ENCODE measurements at regions not wholly inside any gene's neighbourhood (a gene's known extent, or its start where the extent isn't known, plus 50 kb on each side); places are given as distances from the start of the nearest gene placed in this dataset.

- no peaks in the 10 kb centered on the region for H3K36me3 Mint-ChIP-seq (ENCODE audit: low read depth)
- no peaks in the 10 kb centered on the region for H3K27me3 Mint-ChIP-seq
- H3K4me1 Mint-ChIP-seq = no peaks in the 10 kb centered on the region
- no peak overlapping the region for H3K4me3 Mint-ChIP-seq
- intact Hi-C loops (cut with micrococcal nuclease) = no loop called here
- no peak overlapping the region for H3K27ac Mint-ChIP-seq
- H3K9me3 Mint-ChIP-seq = peaks cover 12% of the 10 kb centered on the region
- no peak for DNase-seq
Observed at GRCh38 chr5:68099327-68099726, 116.2 kb upstream of the PIK3R1 start.

DNA sequence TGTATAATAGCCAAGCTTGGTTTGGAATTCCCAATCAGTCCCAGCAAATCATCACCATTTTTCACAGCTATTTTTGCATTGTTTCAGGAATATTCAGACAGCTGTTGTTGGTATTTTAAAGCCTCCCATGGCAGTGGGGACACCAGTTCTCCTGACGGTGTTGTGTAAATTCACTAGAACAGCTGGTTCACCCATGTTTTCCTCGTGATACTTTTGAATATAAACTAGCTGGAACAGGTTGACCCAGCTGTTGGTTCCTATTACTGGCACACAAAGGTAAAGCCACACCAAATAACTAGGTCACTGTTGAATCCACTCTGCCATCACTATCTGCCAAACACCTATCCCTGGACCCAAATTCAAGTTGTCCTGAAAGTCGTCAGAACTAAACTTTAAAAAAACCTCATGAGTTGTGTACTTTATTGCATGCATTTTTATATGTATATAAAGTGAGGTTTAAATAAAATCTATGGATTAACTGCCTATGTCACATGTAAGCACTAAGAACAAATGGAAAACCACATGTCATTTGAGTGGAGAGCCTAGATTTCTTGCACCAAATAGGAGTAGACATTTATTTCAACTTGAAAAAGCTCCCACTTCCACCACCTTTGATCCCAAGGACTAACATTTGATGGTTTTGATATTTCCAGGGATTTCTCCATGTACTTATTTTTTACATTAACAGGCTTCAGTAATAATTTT is 121.9 kb upstream of the PIK3R1 start:
- H3K27me3 Mint-ChIP-seq = no peaks in the 10 kb centered on the region
- intact Hi-C loops (cut with micrococcal nuclease) = no loop called here
- DNase-seq = no peak
- no peaks in the 10 kb centered on the region for H3K36me3 Mint-ChIP-seq (ENCODE audit: low read depth)
- H3K4me3 Mint-ChIP-seq = no peak overlapping the region
- H3K27ac Mint-ChIP-seq = no peak overlapping the region
- H3K4me1 Mint-ChIP-seq = no peaks in the 10 kb centered on the region
- H3K9me3 Mint-ChIP-seq = peaks cover 12% of the 10 kb centered on the region

DNA sequence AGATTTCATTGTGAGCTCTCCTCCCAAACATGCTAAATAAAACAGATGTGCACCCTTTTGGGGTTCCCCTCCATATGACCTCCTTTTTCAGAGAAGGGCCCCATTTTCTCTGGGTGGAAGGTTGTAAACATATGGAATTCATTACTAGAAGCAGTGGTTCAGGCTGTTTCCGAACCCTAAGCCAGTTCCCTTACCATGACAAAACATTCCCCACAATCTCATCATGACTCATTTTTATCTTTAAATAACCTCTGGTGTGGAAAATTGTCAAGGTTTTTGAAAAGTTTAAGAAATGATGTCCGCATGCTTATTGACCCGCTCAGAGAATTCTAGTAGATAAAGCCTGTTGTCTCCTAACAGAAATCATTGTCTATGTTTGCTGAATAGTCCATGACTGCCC is 127.3 kb upstream of the PIK3R1 start:
- DNase-seq = no peak
- H3K9me3 Mint-ChIP-seq = no peaks in the 10 kb centered on the region
- H3K36me3 Mint-ChIP-seq (ENCODE audit: low read depth) = no peaks in the 10 kb centered on the region
- intact Hi-C loops (cut with micrococcal nuclease) = no loop called here
- H3K4me1 Mint-ChIP-seq = no peaks in the 10 kb centered on the region
- no peak overlapping the region for H3K4me3 Mint-ChIP-seq
- H3K27me3 Mint-ChIP-seq = no peaks in the 10 kb centered on the region
- no peak overlapping the region for H3K27ac Mint-ChIP-seq

GRCh38 chr5:68087866-68088265 is 127.7 kb upstream of the PIK3R1 start:
- Mint-ChIP-seq H3K27ac (no peak overlapping the region), H3K4me1 (no peaks in the 10 kb centered on the region), H3K36me3 (ENCODE audit: low read depth) (no peaks in the 10 kb centered on the region), H3K4me3 (no peak overlapping the region), H3K27me3 (no peaks in the 10 kb centered on the region), H3K9me3 (no peaks in the 10 kb centered on the region)
- intact Hi-C loops (cut with micrococcal nuclease) = no loop called here
- no peak for DNase-seq

DNA sequence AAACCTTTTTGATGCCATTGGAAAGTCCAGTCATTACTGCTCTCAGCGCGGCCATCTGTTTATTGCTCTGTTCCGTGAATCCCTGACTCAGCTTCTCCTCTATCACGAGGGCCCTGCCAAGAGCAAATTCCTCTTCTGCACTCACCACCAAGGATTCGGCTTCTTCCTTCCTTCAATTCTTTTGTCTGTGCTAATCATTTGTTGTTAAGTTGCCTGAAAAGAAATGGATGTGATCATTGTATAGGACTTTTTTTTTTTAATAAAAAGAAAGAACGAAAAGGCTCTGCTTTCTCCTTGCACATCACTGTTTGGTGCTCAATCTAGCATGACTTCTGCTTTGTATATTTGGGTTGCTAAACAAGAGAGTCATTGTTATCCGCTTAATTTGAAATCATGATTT is 128.7 kb upstream of the PIK3R1 start:
- H3K4me3 Mint-ChIP-seq = no peak overlapping the region
- H3K36me3 Mint-ChIP-seq (ENCODE audit: low read depth) = no peaks in the 10 kb centered on the region
- no peaks in the 10 kb centered on the region for H3K27me3 Mint-ChIP-seq
- H3K9me3 Mint-ChIP-seq = no peaks in the 10 kb centered on the region
- intact Hi-C loops (cut with micrococcal nuclease) = no loop called here
- no peak for DNase-seq
- H3K4me1 Mint-ChIP-seq = no peaks in the 10 kb centered on the region
- H3K27ac Mint-ChIP-seq = no peak overlapping the region

- no peaks in the 10 kb centered on the region for H3K4me1 Mint-ChIP-seq
- no peaks in the 10 kb centered on the region for H3K27me3 Mint-ChIP-seq
- H3K4me3 Mint-ChIP-seq = no peak overlapping the region
- H3K9me3 Mint-ChIP-seq = no peaks in the 10 kb centered on the region
- H3K27ac Mint-ChIP-seq = no peak overlapping the region
- no peak for DNase-seq
- intact Hi-C loops (cut with micrococcal nuclease) = no loop called here
- H3K36me3 Mint-ChIP-seq (ENCODE audit: low read depth) = no peaks in the 10 kb centered on the region
Observed at GRCh38 chr5:68086439-68086838, 129.1 kb upstream of the PIK3R1 start.

DNA sequence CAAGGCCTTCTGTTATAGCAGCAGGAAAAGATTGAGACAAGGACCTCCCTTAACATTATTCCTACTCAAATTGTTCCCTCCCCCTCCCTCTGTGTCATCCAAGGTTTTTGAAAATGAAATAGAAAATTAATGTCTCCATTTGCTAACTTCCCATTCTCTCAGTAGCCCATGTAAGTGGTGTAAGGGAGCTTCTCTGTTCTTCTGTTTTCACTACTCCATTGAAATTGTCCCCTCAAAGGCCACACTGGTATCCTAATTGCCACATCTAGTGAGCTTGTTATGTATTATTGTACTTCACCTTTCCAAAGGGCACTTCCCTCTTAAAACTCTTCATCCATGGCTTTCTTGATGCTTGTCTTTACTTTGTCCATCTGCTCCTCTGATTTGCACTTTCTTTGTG is 131.2 kb upstream of the PIK3R1 start:
- Mint-ChIP-seq H3K27ac (no peak overlapping the region), H3K9me3 (no peaks in the 10 kb centered on the region), H3K4me3 (no peak overlapping the region), H3K4me1 (no peaks in the 10 kb centered on the region), H3K27me3 (no peaks in the 10 kb centered on the region), H3K36me3 (ENCODE audit: low read depth) (no peaks in the 10 kb centered on the region)
- no peak for DNase-seq
- intact Hi-C loops (cut with micrococcal nuclease) = no loop called here

DNA sequence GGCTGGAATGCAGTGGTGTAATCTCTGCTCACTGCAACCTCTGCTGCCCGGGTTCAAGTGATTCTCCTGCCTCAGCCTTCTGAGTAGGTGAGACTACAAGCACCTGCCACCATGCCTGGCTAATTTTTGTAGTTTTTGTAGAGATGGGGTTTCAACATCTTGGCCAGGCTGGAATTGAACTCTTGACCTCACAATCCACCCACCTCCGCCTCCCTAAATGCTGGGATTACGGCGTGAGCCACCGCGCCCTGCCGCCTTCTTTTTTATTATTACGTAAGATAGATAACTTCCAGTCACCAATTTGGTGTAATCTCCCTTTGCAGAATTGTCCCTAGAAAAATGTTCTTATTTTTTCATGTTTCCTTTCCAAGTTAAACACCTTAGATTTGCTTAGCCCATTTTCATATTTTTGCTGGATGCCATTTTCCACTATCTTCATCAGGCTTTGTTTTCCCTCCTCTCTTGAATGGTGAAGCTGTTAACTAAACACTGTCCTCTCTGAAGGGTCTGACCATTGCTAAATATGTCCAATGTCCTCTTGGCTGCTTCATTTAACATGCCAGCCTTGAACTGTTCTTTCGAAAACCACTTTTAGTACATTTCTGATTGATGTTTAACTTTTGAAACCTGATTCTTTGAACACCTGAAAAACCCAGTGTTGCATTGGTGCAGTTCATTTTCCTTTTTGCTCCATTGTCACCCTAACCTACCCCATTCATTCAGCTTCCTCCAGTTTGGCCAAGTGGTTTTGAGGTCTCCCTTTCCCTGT is 135.1 kb upstream of the PIK3R1 start:
- Mint-ChIP-seq H3K27me3 (no peaks in the 10 kb centered on the region), H3K36me3 (ENCODE audit: low read depth) (no peaks in the 10 kb centered on the region), H3K27ac (no peak overlapping the region), H3K4me3 (no peak overlapping the region), H3K4me1 (no peaks in the 10 kb centered on the region), H3K9me3 (no peaks in the 10 kb centered on the region)
- intact Hi-C loops (cut with micrococcal nuclease) = no loop called here
- no peak for DNase-seq

DNA sequence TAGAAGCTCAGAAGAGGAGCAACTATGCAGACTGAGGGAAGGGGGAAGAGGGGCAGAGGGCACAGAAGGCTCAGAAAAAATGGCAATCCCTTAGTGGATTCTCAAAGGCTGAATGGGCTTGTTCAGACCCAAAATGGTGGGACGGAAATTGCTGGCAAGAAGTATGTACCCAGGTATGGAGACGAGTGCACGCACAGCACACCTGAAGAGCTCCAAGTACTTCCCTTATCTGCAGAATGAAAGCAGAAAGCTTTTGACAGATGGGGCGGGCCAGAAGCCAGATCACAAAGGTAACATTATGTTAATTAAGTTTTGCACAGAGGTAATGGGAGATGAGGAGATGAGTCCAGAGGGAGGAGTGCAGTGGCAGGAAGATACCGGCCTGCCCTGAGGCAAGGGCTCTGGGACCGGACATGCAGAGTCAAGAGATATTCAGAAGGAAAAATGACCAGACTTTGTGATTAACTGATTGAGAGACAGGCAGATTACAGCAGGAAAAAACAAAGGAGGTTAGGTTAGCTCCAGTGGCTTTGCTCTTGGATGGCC is 138.1 kb upstream of the PIK3R1 start:
- intact Hi-C loops (cut with micrococcal nuclease) = loop anchor here (10.0 kb wide), 1 partner anchor 177 kb away; no protein-coding TSS in a partner anchor

DNA sequence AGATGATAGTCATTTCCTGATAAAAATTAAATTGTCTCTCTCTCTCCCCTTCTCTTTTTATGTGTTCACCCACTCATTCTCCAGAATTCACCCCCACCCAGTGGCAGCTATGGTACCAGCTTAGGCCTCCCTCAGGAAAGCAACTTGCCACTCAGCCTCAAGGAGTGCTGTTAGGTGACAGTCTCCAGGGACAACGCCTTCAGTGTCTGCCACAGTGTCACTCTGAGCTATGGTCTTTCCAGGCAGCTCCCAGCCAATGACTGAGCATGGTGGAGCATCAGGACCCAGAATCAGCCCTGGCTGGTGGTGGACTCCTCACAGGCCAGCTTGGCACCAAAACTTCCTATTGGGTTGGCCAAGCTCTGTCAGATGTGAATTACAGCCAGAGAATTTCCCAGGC is 140.9 kb upstream of the PIK3R1 start:
- H3K4me3 Mint-ChIP-seq = no peak overlapping the region
- no peaks in the 10 kb centered on the region for H3K27me3 Mint-ChIP-seq
- H3K36me3 Mint-ChIP-seq (ENCODE audit: low read depth) = no peaks in the 10 kb centered on the region
- no peak overlapping the region for H3K27ac Mint-ChIP-seq
- intact Hi-C loops (cut with micrococcal nuclease) = loop anchor here (10.0 kb wide), 1 partner anchor 180 kb away; no protein-coding TSS in a partner anchor
- DNase-seq = no peak
- H3K4me1 Mint-ChIP-seq = no peaks in the 10 kb centered on the region
- no peaks in the 10 kb centered on the region for H3K9me3 Mint-ChIP-seq

More for the DNA sequence above, 138.1 kb upstream of the PIK3R1 start:
- H3K36me3 Mint-ChIP-seq (ENCODE audit: low read depth) = no peaks in the 10 kb centered on the region
- no peak overlapping the region for H3K4me3 Mint-ChIP-seq
- no peaks in the 10 kb centered on the region for H3K27me3 Mint-ChIP-seq
- H3K9me3 Mint-ChIP-seq = no peaks in the 10 kb centered on the region
- no peak overlapping the region for H3K27ac Mint-ChIP-seq
- no peak for DNase-seq
- no peaks in the 10 kb centered on the region for H3K4me1 Mint-ChIP-seq

- intact Hi-C loops (cut with micrococcal nuclease) = loop anchor here (10.0 kb wide), 1 partner anchor 181 kb away; no protein-coding TSS in a partner anchor
- Mint-ChIP-seq H3K27ac (no peak overlapping the region), H3K9me3 (no peaks in the 10 kb centered on the region), H3K4me3 (no peak overlapping the region), H3K4me1 (no peaks in the 10 kb centered on the region), H3K27me3 (no peaks in the 10 kb centered on the region), H3K36me3 (ENCODE audit: low read depth) (no peaks in the 10 kb centered on the region)
- no peak for DNase-seq
Observed at GRCh38 chr5:68074048-68074632, 141.4 kb upstream of the PIK3R1 start.

DNA sequence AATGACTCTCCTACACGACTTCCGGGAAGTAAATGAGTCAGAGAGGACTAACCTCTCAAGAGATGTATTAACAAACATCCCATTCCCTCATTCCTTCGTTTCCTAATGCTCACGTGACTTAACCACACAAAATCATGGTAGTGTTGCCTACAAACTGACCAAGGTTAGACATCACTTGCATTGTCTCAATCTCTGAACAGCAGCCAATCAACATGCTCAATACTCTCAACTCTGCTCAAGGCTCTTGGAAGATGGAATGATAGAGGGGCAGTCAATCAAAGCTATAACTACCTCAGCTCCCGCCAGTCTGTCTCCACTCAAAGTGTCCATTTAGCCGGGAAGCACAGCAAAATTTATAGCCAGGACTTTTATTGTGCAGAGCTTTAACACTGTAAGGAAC is 143.8 kb upstream of the PIK3R1 start:
- no peak overlapping the region for H3K4me3 Mint-ChIP-seq
- no peaks in the 10 kb centered on the region for H3K4me1 Mint-ChIP-seq
- H3K27me3 Mint-ChIP-seq = no peaks in the 10 kb centered on the region
- intact Hi-C loops (cut with micrococcal nuclease) = loop anchor here (10.0 kb wide), 1 partner anchor 183 kb away; no protein-coding TSS in a partner anchor
- no peaks in the 10 kb centered on the region for H3K9me3 Mint-ChIP-seq
- DNase-seq = no peak
- no peaks in the 10 kb centered on the region for H3K36me3 Mint-ChIP-seq (ENCODE audit: low read depth)
- H3K27ac Mint-ChIP-seq = no peak overlapping the region

DNA sequence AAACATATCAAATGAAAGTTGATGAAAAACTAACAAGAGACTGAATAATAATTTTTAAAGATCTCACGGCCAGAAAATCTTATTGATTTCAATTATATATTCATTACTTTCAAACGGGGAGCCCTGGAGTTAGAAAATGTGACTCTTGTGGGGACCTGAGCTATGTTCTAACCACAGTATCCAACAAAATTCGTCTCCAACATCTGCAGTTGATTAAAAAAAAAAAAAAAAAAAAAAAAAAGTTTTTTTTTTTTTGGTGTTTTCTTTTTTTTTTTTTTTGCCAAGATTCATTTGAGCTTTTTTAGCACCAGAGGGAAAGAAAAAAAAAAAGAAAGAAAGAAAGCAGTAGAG is 144.3 kb upstream of the PIK3R1 start:
- DNase-seq = no peak
- no peak overlapping the region for H3K4me3 Mint-ChIP-seq
- H3K27me3 Mint-ChIP-seq = no peaks in the 10 kb centered on the region
- H3K27ac Mint-ChIP-seq = no peak overlapping the region
- H3K4me1 Mint-ChIP-seq = no peaks in the 10 kb centered on the region
- H3K36me3 Mint-ChIP-seq (ENCODE audit: low read depth) = no peaks in the 10 kb centered on the region
- H3K9me3 Mint-ChIP-seq = peaks cover under 1% of the 10 kb centered on the region
- intact Hi-C loops (cut with micrococcal nuclease) = loop anchor here (10.0 kb wide), 1 partner anchor 184 kb away; no protein-coding TSS in a partner anchor
